AG20443 (cell line): ENCODE measurements at regions not wholly inside any gene's neighbourhood (a gene's known extent, or its start where the extent isn't known, plus 50 kb on each side); places are given as distances from the start of the nearest gene placed in this dataset.
A peak's percentile ranks its signal among the peaks of the same experiment; 100 is the strongest.
"Not testable (repeated sequence)": the region's sequence is repeated elsewhere in the genome, so short reads cannot be mapped to it uniquely, and the experiment has no call there.

Experiments
- DNase-seq: peaks from one replicate; pipeline ENCODE4 v3.0.0; 2012; ENCODE audit warnings: low spot score, mixed read lengths

DNA sequence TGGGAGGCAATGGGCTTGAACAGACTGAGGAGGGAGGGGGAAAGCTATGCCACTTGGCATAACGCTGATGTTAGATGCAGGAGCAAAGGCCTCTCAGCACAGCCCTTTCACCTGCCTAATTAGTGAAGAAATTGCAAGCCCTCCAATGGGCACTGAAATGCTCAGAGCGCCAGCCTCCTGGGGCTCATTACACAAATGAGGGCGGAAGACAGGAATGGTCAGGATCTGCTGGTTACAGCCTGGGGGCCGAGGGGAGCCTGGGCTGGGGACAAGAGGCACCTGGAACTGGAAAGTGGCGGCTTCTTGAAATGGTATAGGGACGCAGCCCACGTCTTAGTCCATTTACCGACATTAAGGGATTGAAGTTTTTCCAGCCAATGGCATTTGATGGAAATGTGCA is 50.2 kb upstream of the PLET1 start:
- DNase-seq: no peak

DNA sequence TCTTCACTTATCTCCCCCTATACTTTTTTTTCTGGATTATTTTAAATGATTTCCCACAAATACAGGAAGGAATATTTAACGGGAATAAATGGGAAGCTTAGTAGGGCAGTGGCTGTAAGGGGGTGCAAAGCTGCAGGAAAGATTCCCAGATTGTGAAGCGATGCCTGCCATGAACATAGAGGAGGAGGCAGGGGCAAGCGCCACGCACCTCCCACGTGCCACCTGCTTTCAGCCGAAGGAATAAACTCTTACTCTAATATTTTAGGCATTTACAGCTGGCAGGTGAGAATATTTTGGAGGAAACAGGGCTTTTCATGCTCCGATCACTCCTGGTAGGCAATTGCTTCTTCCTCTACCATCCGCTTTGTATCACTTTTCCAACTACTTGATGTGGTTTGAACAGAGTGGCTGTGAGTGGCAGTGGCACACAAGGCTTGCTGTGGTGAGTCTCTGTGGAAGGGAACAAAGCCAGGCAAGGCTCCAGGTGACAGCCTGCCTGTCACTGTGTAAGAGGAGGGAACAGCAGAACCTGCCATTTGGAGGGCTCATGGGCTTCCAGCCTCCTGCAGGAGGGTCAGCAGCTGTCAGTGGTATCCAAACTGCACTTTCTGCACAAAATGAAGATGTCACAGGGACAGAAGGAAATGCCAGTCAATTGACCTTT is 54.5 kb upstream of the PLET1 start:
- DNase-seq: no peak

DNA sequence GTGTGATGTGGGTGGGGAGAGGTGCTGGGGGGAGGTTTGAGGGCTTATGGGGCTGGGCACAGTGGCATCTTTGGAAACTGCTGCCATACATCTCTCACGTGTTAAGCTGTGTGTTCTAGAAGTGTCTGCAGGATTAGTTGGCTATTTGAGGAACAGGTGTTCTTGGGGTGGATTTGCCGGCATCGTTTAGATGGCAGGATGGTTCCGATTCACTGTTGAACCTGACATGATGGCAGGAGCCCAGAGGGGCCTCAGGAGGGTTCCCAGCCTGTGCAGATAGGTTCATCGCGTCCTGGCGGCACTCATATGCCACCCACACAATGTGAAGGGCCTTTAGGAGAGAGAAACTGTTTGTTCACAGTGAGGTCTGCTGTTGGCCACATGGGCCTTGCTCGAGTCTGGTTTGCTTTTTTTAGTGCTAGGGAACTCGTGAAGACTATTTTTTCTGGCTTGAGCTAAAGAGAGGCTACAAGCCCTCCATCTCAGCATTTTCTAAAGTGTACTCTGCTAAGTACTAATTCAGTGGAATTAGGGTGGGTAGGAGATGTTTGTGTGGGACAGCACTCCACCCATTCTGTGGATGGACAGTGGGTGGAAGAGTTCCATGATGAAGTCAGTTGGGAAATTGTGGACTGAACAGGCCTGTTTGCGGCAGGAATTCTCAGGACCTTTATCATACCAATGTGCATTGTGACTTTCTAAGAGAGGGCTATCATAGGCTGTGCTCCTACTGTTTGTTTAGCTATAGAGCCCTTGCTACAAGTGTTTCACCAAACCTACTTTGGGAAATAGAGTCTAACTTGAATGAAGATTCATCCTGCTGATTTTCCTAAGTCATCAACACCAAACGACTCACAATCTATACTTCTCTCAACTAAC is 55.4 kb upstream of the PLET1 start:
- DNase-seq: no peak

DNA sequence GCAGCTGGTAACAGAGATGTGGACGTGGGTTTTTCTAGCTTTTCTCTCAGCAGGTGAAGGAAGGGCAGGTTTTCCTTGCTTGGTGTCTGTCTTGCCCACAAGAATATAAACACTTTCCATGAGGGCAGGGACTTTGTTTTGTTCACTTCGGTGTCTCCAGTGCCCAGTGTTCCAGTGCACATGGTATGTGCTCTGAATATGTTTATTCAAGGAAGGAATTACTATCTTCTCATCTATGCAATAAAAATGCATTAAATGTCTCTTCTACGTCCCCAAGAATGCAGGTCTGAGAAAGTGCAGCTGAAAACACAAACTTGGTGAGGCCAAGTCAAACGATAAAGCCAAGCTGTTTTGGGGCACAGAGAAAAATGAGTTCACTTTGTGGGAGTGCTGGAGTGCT is 56.3 kb upstream of the PLET1 start:
- no peak for DNase-seq

DNA sequence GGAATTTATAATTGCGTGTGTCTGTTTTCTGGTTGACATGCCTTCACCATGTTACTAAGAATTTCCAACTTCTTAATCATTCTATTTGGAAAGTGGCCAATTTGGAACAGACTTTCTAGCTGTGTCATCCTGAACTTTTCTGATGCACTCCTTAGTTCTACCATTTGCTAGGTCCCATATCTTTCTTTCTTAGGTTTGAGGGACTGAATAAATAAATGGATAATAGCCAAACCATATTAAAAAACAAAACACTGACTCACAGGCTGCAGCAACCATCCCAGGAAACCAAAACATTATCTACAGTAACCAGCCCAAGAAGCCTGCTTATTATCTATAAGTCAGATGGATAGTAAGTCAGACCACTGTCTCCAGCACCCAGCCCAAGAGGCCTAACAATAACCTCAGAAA is 57.5 kb upstream of the PLET1 start:
- DNase-seq: peak; percentile 80

DNA sequence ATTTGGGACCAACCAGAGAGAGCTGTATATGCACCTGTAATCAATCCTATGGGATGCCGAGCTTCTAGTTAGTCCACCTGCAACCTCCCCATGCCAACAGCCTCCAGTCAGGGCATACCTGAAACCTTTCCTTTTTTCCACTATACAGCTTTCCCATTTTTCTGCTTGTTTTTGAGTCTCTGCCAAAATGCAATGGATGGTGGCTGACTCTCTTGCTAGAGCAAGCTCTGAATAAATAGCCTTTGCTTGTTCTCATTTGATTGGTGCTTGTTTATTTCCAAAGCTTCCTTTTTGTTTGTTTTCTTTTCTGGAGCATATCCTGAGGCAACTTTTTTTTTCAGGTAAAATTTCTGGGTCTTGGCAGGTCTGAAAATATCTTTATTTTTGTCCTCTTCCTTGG is 58.0 kb upstream of the PLET1 start:
- DNase-seq: no peak

DNA sequence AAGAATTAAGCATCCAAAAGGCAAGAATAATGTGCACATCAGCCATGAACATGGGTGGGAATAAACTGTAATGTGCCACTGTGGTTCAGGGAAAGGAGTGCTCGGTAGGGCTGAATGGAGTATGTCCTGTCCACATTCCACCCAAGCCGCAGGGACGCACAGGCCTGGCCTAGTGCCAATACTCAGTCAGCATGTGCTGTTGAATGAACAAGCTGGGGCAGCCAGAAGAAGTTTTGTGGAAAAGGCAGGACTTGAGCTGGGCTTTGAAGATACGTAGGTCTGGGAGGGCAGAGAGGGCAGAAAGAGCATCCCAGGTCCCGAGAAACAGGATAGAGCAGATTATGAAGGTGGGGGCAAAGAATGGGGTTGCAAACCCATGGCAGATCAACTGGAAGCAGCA is 60.0 kb upstream of the PLET1 start:
- DNase-seq: peak; percentile 70

DNA sequence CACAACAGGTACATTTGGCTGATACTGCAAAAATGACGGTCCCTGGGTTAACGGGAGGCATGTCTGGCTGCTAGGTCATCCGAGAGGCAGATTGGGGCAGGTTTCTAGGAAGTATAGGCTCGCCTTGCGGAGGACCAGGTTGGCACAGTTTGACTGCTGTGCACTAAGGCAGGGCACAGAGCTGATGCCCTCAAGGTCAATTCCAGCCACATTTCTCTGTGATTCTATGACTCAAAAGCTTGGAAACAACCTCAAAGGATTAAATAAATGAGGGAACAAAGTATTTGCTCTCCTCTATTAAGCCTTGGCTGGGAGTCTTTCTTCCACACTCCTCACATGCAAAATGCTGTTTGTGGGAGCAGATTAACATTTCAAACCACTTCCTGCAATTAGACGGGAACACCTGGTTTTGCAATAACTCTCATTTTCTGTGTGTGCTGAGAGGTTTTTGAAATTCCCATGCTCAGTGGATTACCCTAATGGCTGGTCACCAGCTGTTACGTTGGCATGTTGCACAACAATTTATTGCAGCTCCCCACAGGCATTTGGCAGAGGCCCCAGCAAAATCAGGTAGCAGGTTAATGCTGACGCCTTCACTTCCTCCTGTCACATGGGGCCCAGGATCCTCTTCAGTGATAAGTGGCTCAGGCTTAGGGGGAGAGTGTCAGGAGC is 61.0 kb upstream of the PLET1 start:
- DNase-seq: peak; percentile 47

DNA sequence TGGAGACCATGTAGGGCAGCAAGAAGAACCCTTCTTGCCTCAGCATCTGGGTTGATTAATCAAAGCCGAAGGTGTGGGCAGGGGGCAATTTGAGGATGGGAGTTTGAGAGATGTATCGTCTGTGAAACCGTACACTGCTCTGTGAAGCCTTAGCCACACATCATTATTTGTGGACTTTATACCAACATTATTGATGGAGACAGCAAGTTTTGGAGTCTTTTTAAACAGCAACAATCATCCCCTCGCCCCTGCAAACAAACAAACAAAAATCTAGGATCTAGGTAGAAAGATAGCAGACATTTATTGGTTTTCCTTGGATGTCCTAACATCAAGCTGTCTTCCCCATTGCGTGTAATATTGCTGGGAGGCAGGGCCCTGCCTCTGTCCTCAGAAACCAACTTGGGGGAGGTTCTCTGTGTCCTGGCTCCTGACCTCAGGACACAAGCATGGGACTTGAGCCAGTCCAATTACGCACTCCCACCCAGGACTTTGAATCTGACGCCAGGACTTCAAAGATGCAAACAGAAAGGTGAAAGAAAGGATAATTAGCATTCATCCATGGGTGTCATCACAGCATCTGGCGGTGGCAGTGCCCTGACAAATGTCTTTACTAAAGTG is 61.6 kb upstream of the PLET1 start:
- no peak for DNase-seq

DNA sequence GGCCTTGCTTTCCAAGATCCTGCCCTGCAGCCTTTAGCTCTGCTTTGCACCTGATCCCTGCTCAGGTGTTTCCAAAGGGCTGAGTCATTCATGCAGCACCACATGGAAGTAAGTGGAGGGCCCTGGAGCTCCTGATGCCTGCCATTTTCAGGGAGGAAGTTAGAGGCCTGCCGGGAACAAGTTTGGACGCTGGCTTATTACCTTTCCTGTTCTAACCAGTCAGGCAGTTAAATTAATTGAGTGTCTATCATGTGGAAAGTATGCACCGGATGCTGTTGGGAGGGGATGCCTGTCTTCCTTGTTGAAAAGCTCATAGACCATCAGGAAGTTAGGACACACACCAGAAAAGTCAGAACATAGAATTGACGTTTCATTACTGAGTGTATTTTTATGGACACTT is 73.7 kb upstream of the PLET1 start:
- no peak for DNase-seq

DNA sequence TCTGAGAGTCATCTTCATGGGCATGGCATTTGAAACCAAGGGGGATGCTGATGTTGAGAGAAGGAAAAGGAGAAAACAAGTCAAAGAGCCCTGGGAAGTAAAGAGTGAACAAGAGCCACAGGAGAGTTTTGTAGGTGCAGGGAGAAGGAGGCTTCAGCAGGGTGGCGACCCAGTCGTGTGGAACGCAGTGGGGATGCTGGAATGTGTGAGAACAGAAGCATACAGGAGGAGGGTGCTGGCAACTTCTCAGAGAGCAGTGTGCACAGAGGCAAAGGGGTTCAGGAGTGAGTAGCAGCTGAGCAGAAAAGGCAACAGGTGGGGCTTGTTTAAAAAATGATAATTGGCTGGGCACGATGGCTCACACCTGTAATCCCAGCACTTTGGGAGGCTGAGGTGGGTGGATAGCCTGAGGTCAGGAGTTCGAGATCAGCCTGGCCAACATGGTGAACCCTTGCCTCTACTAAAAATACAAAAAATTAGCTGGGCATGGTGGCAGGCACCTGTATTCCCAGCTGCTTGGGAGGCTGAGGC is 75.8 kb upstream of the PLET1 start:
- no peak for DNase-seq

DNA sequence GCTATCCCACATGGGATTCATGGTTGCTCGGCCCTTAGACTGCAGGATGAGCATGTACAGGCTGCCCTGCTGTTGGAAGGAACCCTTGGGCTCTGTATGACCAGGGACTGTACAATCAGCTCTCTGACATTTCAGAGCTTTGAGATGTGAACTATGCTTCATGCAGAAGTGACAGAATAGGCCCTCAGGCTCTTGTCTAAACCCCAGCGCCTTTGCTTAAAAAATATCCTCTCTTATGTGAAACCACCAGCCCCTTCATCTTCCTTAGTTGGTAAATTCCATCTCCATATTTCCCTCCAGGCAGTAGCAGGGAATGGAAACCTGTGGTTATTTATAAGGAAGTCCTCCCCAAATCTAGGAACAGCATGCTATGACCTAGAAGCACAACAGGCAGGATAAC is 78.9 kb upstream of the PLET1 start:
- no peak for DNase-seq

DNA sequence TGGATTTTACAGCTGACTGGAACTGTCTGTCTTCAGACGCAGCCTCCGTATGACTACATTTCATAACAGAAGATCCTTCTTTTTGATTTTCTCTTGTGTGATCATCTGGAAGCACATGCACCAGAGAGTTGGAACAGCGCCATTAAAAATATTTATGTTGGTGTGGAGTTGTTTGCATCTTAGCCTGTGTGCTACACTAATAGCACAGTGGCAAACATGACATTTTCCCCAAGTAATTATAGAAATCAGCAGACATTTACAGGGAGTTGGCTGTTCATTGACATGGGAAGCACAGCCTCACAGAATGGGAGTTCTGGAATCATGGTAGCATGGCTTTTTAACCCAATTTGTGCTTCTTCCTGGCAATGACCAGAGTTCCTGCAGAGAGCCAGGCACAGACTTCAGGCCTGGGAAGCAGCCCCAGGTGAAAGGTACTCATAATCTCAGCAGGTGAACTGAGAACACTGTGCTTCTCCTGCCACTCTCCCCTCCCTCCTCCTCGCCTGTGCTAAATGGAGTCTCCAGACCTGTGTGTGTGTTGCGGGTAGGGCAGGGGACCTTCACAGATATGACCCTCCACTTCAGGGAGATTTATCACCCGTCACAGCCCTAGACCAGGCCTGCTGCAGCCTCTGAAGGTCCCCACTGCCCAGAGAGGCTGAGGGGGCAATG is 82.8 kb upstream of the PLET1 start:
- no peak for DNase-seq

DNA sequence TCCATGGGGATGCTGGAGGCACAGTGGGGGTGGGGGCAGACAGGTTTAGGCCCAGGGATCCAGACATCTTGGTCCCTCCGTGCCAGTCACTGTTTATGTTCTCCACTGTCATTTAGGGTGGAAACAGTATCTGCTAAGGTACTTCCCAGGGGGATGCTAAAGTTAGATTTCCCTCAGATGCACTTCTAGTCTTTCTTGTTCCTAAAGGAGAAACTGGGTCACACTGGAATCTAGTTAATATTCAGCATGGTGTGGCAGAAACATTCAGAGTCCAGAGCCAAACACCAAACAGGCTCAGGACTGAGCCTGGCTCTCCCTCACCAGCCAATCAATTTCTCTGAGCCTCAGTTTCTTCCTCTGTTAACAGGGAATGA is 83.4 kb upstream of the PLET1 start:
- no peak for DNase-seq

DNA sequence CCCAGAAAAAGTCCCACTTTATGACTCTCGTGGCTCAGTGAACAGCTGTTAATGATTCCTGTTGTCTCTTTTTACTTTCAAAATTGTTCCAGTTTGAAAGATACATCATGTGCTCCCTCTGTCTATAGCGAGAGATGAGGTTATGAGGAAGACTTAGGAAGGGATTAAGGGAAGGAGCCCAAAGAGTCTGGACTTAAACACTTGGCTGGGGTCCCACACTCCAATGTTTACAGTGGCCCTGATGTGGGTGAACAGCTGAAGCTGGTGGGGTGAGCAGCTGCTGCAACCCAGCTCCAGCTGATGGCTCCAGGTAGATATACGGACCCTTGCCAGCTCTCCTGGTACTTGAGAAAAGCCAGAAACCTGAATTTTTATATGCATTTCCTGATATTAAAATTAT is 84.5 kb upstream of the PLET1 start:
- DNase-seq: no peak

DNA sequence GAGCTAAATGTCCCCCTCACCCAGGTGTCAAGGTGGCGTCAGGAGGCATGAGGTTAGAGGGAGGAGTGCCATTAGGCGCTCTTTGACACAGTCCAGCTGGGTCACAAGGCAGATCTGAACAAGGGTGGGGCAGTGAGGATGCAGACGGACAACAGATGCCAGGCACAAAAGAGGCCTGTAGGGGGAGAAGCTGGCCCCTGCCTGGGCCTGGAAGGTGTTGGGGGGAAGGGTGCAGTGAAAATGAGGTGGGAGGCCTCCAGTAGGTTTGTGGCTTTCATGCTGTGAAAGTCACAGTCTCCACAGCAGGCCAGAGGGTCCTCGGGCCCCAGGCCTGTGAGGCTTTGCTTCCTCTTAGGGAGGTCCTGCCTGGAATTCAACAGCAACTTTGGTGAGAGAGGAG is 85.0 kb upstream of the PLET1 start:
- DNase-seq: no peak

DNA sequence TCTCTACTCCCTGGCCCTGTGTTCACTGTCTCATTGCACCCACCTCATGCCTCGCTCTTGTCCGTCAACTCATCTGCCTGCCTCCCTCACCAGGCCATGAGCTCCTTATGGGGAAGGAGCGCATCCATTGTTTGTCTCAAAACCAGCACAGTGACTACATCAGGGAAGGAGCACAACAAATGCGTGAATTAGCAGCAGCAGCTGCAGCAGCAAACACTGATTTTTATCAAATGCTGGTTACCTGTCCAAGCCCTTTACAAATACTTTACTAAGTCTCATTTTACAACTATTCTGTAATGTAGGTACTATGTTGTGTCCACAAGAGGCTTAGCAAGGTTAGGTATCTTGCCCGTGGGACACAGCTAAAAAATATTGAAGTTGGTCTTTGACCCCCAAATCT is 85.9 kb upstream of the PLET1 start:
- DNase-seq: no peak

DNA sequence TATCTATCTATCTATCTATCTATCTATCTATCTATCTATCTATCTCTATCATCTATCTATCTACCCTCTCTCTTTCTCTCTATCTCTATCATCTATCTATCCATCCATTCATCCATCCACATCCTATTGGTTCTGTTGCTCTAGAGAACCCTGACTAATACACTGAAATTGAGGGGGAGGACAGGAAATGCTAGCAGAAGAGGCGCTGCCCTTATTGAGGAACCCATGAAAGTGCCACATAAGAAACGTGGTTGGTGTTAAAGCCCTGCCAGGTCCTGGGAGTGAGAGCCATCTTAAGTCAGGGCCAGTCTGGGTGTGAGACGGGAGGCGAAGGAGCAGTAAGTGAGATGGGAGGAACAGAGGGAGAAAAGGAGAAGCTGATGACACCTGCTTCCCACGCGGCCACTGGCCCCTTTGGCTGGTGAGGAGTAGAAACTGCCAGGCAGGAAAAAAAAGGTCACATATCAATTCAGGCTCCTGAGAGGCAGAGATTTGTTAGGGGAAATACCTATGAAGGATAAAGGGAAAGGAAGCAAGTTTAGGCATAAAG is 87.9 kb upstream of the PLET1 start:
- no peak for DNase-seq

DNA sequence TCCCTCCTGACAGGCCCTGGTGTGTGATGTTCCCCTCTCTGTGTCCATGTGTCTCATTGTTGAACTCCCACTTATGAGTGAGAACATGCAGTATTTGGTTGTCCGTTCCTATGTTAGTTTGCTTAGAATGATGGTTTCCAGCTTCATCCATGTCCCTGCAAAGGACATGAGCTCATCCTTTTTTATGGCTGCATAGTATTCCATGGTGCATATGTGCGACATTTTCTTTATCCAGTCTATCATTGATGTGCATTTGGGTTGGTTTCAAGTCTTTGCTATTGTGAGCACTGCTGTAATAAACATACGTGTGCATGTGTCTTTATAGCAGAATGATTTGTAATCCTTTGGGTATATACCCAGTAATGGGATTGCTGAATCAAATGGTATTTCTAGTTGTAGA is 90.8 kb upstream of the PLET1 start:
- not testable (repeated sequence) for DNase-seq

DNA sequence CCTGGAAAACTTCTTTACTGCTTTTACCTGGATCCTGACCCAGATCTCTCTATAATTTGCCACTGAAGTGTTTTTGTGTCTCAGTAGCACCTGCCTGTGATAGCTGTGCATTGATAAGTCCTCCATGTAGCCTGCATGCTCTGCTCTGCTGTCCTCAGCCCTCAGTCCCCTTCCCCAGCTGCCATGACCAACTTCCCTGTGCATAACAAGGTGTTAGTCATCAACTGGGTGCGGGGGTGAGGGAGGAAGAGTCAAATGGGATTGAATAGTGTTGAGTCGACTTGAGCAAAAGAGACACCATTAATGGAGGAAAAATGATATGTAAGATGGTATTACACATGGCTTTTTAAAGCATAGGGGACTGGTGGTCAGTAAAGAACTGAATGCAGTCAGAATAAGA is 92.2 kb upstream of the PLET1 start:
- no peak for DNase-seq

DNA sequence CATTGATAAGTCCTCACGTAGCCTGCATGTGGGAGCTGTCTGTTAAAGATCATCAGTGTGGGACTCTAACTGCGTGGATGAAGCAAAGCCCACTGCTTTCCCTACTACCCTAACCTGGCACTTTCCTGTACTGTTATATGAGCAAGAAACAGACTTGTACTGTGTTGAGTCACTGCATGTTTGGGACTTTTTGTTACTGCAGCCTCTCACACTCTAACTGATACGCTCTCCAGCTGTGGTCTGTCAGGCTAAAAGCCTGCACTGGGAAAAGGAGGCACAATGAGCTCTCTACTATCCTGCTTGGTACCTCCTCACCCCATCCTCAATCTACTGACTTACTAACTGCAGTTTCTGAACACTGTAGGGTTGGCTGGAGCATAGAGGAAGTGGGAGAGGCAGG is 93.7 kb upstream of the PLET1 start:
- DNase-seq: no peak

DNA sequence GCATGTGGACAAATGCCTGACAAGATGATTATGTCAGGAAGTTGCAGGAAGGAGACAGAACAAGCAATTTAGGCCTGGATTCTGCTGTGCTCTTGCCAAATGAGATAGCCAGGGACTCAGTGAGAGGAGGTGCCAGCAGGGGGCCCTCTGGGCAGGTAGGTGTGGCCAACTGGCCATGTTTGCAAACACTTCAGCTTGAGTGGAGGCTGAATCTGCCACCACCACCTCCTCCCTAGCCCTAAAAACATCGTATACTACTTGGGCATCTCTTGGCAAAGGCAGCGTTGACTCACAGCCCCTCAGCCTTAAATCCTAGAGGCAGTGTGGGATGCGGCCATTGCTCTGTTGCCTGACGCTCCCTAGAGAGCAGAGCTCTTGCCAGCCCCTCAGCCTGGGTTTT is 95.1 kb upstream of the PLET1 start:
- peak; percentile 58 for DNase-seq
